Spinal cord (tissue), 9 donors: ENCODE measurements at regions not wholly inside any gene's neighbourhood (a gene's known extent, or its start where the extent isn't known, plus 50 kb on each side); places are given as distances from the start of the nearest gene placed in this dataset.
"Not testable (repeated sequence)": the region's sequence is repeated elsewhere in the genome, so short reads cannot be mapped to it uniquely, and the experiment has no call there.

Experiments
- DNase-seq, 6 donors: peaks; one replicate each; pipeline versions ENCODE4 v3.0.0 to v3.0.0-alpha.2; 2013 to 2015; ENCODE audit warnings: low spot score in 6 of 6, low read depth in 4 of 6
- H3K27ac ChIP-seq: one replicate; pipeline ENCODE4 v1.5.1; 2013; ENCODE audit warnings: low read depth, low read length, control low read depth
- H3K27me3 ChIP-seq: one replicate; pipeline ENCODE4 v1.6.1; 2013; ENCODE audit warnings: low read length; ENCODE audit not compliant: control insufficient read depth, insufficient read depth
- H3K36me3 ChIP-seq: one replicate; pipeline ENCODE4 v1.6.1; 2013; ENCODE audit warnings: low read length; ENCODE audit not compliant: control insufficient read depth, insufficient read depth
- H3K4me1 ChIP-seq: one replicate; pipeline ENCODE4 v1.6.1; 2013; ENCODE audit warnings: low read length; ENCODE audit not compliant: control insufficient read depth, insufficient read depth
- H3K4me3 ChIP-seq: one replicate; pipeline ENCODE4 v1.5.1; 2013; ENCODE audit warnings: low read depth, low read length, control low read depth
- H3K9me3 ChIP-seq: one replicate; pipeline ENCODE4 v1.6.1; 2013; ENCODE audit warnings: low read length; ENCODE audit not compliant: control insufficient read depth, insufficient read depth
- WGBS: methylation state at CpG from one replicate; pipeline ENCODE4 v1.1.5; 2013; ENCODE audit warnings: missing lambda C conversion rate; ENCODE audit not compliant: insufficient coverage; 5-methylcytosine and 5-hydroxymethylcytosine counted together
- donor health status: healthy.

- Histone ChIP-seq H3K36me3 (no peaks in the 10 kb centered on the region), H3K27me3 (no peaks in the 10 kb centered on the region), H3K4me1 (no peaks in the 10 kb centered on the region), H3K9me3 (no peaks in the 10 kb centered on the region), H3K27ac (no peak overlapping the region), H3K4me3 (no peak overlapping the region)
- DNase-seq: no peak
- 75% methylated on average over 2 of the region's 4 CpGs for WGBS
Observed at GRCh38 chr1:195663549-195664280, 944.5 kb downstream of the KCNT2 start.

GRCh38 chr1:195656780-195657179, 951.5 kb downstream of the KCNT2 start:
- WGBS: no CpG with 5 or more reads among the region's 1 CpG
- H3K27ac ChIP-seq: no peak overlapping the region
- no peaks in the 10 kb centered on the region for H3K36me3 ChIP-seq
- no peaks in the 10 kb centered on the region for H3K9me3 ChIP-seq
- no peaks in the 10 kb centered on the region for H3K27me3 ChIP-seq
- no peaks in the 10 kb centered on the region for H3K4me1 ChIP-seq
- no peak for DNase-seq
- no peak overlapping the region for H3K4me3 ChIP-seq

DNA sequence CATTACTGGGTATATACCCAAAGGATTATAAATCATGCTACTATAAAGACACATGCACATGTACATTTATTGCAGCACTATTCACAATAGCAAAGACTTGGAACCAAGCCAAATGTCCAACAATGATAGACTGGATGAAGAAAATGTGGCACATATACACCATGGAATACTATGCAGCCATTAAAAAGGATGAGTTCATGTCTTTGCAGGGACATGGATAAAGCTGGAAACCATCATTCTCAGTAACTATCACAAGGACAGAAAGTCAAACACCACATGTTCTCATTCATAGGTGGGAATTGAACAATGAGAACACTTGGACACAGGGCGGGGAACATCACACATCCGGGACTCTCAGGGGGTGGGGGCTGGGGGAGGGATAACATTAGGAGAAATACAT, 959.4 kb downstream of the KCNT2 start:
- not testable (repeated sequence) for H3K27me3 ChIP-seq, H3K4me3 ChIP-seq, DNase-seq, H3K27ac ChIP-seq, H3K9me3 ChIP-seq, H3K4me1 ChIP-seq, H3K36me3 ChIP-seq
- no CpG with 5 or more reads among the region's 2 CpGs for WGBS

GRCh38 chr1:195637539-195637938, 970.7 kb downstream of the KCNT2 start:
- Histone ChIP-seq H3K27me3 (no peaks in the 10 kb centered on the region), H3K9me3 (no peaks in the 10 kb centered on the region), H3K27ac (no peak overlapping the region), H3K36me3 (no peaks in the 10 kb centered on the region), H3K4me3 (no peak overlapping the region), H3K4me1 (no peaks in the 10 kb centered on the region)
- no CpG with 5 or more reads among the region's 5 CpGs for WGBS
- peak in 2 of 6 donors; percentile 27 to 30 for DNase-seq

- no peaks in the 10 kb centered on the region for H3K9me3 ChIP-seq
- H3K27ac ChIP-seq: no peak overlapping the region
- H3K36me3 ChIP-seq: no peaks in the 10 kb centered on the region
- H3K27me3 ChIP-seq: no peaks in the 10 kb centered on the region
- WGBS: 86% methylated on average over 3 of the region's 3 CpGs
- no peak overlapping the region for H3K4me3 ChIP-seq
- no peak for DNase-seq
- no peaks in the 10 kb centered on the region for H3K4me1 ChIP-seq
Observed at GRCh38 chr1:195618287-195618686, 990.0 kb downstream of the KCNT2 start.

DNA sequence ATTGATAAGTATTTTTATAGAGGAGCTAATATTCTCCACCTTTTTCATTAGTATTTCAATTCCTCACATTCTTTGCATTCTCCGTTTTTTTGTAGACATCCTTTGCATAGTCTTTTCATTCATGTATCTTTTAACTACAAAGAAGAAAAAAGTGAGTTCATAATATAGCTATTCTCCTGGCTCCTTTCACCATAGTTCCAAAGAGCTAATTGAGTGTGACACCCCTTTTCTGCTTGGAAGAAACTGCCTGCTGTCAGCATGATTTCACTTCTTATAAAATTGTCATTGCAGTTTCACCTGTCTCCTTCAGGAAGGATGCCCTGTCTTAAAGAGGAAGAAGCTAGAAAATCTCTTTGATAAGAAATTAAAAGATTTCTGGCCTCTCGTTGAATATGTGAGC, 991.1 kb downstream of the KCNT2 start:
- DNase-seq: peak in 1 of 6 donors; percentile 33
- no CpG with 5 or more reads among the region's 2 CpGs for WGBS
- H3K4me1 ChIP-seq: no peaks in the 10 kb centered on the region
- no peak overlapping the region for H3K4me3 ChIP-seq
- no peaks in the 10 kb centered on the region for H3K27me3 ChIP-seq
- H3K36me3 ChIP-seq: no peaks in the 10 kb centered on the region
- no peaks in the 10 kb centered on the region for H3K9me3 ChIP-seq
- no peak overlapping the region for H3K27ac ChIP-seq

GRCh38 chr1:195608883-195609282, 999.4 kb downstream of the KCNT2 start:
- Histone ChIP-seq H3K4me1 (no peaks in the 10 kb centered on the region), H3K27ac (no peak overlapping the region), H3K4me3 (no peak overlapping the region), H3K36me3 (no peaks in the 10 kb centered on the region), H3K27me3 (no peaks in the 10 kb centered on the region), H3K9me3 (no peaks in the 10 kb centered on the region)
- WGBS: 89% methylated on average over 1 of the region's 1 CpG
- no peak for DNase-seq

GRCh38 chr1:195606483-195606882, 1001.8 kb downstream of the KCNT2 start:
- Histone ChIP-seq H3K27ac (no peak overlapping the region), H3K4me3 (no peak overlapping the region), H3K9me3 (peaks cover 1% of the 10 kb centered on the region), H3K4me1 (no peaks in the 10 kb centered on the region), H3K36me3 (no peaks in the 10 kb centered on the region), H3K27me3 (no peaks in the 10 kb centered on the region)
- no peak for DNase-seq
- WGBS: no CpG with 5 or more reads among the region's 1 CpG

DNA sequence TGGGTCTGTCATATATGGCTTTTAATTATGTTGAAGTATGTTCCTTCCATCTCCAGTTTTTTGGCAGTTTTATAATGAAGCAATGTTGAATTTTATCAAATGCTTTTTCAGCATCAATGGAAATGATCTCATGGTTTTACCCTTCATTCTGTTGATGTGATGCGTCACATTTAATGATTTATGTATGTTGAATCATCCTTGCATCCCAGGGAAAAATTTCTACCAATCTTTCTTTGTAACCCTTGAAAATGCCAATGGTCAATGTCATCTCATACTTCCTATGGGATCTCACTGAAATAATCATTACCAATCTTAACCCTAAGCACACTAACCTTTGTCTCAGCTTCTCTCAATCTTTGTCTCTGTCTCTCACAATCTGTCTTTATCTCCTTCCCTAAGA, 1004.0 kb downstream of the KCNT2 start:
- Histone ChIP-seq H3K4me3 (no peak overlapping the region), H3K27ac (no peak overlapping the region), H3K4me1 (no peaks in the 10 kb centered on the region), H3K36me3 (no peaks in the 10 kb centered on the region), H3K27me3 (no peaks in the 10 kb centered on the region), H3K9me3 (peaks cover 1% of the 10 kb centered on the region)
- no CpG with 5 or more reads among the region's 1 CpG for WGBS
- DNase-seq: no peak

- Histone ChIP-seq H3K9me3 (no peaks in the 10 kb centered on the region), H3K4me1 (no peaks in the 10 kb centered on the region), H3K27ac (no peak overlapping the region), H3K36me3 (no peaks in the 10 kb centered on the region), H3K27me3 (no peaks in the 10 kb centered on the region), H3K4me3 (no peak overlapping the region)
- DNase-seq: no peak
Observed at GRCh38 chr1:195597891-195598290, 1010.3 kb downstream of the KCNT2 start.
